HG02885 (cell line): ENCODE measurements at regions not wholly inside any gene's neighbourhood (a gene's known extent, or its start where the extent isn't known, plus 50 kb on each side); places are given as distances from the start of the nearest gene placed in this dataset.
"Not testable (repeated sequence)": the region's sequence is repeated elsewhere in the genome, so short reads cannot be mapped to it uniquely, and the experiment has no call there.

ENCODE experiments used
- ATAC-seq: cut with Tn5 transposase; IDR thresholded peaks from one replicate; pipeline ENCODE4 v1.9.1; 2021; ENCODE audit warnings: mild to moderate bottlenecking; ENCODE audit not compliant: unreplicated experiment, poor library complexity

DNA sequence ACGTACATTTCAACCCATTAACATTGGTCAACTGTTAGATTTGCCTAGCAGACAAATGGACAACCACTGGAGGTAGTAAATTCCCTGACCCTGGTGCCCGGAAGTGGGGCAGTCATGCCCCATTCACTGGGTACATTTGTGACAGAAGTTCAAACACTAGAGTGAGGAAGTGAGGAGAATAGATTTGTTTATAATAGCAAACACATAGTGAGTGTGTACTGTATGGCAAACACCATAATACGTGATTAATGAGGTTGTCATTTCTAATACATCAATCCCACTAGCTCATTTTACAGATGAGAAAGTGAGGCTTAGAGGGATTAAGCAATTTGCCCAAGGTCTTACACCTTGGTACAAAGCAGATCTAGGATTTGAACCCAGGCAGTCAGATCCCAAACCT, 181.9 kb upstream of the MKLN1 start:
- no peak for ATAC-seq

DNA sequence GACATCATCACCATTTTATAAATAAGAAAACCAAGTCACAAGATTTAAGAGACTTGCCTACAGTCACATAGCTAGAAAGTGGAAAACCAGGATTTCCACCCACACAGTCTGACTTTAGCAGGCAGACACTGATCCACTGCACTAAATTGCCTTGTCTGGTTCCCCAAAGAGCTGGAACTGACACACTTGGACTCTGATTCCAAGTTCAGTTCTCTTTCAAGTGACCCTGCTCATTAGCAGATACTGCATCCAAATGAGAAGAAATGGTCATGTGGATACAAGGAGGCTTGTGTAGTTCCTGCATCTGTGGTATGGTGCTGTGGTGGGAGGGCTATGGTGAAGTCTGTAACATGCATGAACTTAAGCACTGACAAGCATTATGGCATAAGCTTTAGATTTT, 180.1 kb upstream of the MKLN1 start:
- ATAC-seq, result no peak

DNA sequence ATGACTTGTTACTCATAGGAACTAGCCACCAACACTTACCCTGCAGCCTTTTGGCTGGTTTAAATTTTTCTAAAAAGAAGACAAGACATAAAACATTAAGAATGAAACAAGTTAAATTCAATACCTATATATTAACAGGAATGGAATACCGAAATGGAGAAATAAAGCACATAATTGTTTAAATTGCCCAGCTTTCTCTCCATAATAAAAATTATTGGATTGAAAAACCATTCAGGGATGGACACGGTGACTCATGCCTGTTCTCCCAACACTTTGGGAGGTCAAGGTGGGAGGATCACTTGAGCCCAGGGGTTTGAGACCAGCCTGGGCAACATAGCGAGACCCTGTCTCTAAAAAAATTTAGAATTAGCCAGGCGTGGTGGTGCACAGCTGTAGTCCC, 179.4 kb upstream of the MKLN1 start:
- ATAC-seq, result no peak

DNA sequence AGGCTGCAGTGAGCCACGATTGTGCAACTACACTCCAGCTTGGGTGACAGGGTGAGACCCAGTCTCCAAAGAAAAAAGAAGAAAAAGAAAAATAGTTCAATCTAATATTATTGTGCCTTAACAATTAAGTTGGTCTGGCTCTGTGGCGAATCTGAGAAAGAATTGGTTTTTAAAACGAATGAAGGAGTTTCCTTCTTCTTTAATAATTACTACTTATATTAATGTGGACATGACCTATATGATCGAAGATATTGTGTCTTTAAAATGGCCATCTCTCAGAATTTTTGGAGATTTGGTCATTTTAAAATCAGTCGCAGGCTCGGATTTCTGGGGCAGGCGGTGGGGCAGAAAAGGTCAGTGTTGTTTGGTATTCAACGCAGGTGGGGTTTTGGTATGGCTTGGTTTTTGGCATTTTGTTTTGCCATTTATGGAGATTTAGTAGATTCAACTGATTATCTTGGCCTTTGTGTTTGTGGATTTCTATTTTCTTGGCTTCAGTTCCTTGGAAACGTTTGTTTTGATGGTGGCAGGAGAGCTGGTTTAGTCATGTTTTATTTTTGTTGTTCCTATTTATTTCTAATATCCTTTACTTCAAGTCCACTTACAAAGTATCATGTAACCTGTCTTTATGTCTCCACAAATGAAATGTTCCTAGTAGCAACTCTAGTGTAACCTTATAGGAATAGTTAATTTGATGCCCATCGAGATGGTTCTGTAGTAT, 178.8 kb upstream of the MKLN1 start:
- ATAC-seq, result no peak

DNA sequence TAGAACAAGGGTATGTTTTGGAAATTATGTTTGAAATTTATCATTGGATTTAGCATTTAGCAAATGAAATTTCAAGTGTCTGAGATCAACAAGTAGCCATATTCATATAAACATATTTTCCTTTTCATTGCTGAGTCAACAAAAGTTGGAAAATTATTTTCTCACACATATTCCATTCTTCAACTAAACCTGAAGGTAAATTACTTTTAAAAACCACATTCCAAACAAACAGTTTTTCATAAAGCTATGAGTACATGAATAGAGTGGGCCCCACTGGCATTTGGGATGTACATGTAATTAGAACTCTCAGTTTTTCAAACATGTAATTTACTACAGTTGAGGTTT, 178.3 kb upstream of the MKLN1 start:
- no peak for ATAC-seq

DNA sequence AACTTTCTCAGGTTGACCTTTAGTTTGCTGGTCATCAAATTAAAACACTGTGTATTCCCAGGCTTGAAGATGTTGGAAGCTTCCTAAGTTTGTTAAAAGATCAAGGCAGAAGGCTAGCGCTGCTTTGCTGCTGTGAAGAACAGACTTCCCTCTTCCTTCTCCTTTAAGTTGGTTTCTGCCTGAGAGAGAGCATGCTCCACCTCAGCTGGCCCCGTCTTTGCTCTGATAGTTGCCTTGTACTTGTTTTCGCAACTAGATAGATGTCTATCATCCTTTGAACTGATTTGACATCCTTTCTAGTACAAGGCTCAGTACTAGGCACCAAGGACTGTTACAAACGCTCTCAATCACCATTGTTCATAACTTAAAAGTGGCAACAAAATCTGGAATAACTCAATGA, 177.8 kb upstream of the MKLN1 start:
- ATAC-seq, result no peak

DNA sequence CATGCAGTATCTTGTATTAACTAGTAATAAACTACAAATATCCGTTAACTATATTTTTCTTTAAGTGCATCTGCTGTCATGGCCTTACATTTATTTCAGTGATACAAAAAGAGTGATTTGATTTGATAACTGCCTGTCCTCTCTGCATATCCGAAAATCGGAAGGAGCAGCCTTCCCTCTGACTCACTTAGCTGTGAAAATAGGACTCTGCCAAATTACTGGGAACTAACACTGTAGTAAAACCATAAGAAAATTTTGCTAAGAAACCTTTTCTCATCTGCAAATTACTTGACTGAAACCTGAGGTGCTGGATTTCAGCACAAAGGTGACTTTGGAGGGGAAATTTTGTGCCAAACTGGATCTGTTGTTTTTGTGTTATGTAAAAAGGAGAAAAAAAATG, 176.6 kb upstream of the MKLN1 start:
- no peak for ATAC-seq

DNA sequence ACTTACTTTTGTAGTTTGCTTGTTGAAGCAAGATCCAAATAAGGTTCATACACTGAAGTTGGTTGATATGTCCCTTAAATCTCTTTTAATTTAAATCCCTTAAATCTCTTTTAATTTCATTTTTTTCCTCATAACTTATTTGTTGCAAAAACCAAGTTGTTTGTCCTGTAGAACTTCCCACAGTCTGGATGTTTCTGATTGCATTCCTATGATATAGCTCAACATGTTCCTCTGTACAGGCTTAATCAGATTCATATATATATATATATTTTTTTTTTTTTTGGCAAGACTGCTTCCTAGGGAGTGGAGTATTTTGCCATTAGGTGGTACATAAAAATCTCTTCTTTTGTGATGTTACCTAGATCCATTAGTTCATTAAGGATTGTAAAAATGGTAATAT, 174.9 kb upstream of the MKLN1 start:
- ATAC-seq, result no peak

DNA sequence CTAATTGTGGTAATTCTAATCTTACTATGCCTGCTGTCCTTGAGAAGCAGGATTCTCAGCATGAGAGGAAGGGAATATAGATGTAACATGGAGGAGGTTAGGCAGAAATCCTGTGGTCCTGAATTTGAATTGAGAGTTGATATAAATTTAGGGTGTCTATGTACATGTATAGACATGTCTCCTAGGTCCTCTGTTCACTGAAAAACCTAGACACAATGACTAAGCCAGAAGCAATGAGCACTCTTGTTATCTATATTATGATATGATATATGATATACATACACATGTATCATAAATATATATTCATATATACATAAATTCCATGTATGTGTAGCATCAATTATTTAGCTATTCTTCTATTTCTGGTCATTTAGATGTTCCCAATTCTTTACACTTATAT, 173.3 kb upstream of the MKLN1 start:
- ATAC-seq, result no peak

DNA sequence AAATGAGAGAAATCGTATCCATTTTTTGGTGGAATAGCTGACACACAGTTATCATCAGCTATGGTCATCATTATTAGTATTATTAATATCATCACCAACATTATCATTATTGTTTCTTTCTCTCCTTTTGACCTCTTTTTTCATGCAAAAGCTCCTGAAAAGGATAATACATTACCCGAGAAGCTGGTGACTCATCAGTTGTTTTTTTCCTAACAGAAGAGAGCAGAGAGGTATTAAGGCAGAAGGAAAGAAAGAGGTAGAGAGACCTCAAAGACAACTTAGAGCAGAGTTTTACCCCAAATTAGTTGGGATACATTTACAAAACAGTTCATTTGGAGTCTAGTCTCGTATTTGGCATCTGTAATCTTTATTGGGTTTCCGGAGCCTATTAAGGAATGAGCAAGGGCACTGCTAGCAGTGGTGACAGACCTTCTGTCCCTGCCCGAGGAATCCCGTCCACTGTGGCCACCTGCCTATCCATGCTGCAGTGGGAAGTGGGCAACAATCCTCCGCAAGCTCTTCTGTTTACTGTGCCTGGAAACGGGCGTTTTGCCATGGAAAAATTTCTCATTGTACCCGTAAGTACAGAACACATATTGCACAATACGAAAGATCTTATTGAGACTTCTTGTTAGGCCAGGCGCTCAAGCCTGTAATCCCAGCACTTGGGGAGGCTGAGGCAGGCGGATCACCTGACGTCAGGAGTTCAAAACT, 170.0 kb upstream of the MKLN1 start:
- no peak for ATAC-seq

DNA sequence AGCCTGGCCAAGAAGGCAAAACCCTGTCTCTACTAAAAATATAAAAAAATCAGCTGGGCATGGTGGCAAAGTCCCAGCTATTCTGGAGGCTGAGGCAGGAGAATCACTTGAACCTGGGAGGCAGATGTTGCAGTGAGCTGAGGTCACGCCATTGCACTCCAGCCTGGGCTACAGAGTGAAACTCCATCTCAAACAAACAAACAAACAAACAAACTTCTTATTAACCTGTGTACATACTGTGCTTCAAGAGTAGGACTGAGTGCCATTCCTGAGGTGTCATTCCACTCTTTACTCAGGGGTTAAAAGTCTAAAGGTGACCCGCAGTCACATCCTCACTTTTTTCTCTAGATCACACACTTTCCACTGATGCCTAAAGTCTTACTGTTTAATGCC, 169.4 kb upstream of the MKLN1 start:
- ATAC-seq, result not testable (repeated sequence)

DNA sequence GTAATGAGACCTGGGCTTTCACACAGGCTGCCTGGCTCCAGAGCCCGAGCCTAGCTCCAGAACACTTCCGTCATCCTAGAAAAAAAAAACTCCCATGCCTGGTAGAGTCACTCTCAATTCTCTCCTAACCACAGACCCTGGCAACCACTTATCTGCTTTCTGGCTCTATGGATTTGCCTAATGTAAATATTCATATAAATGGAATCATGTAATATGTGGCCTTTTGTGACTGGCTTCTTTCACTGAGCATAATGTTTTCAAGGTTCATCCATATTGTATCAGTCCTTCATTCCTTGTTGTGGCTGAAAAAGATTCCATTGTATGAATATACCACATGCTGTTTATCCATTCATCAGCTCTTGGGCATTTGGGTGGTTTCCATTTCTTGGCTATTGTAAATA, 167.7 kb upstream of the MKLN1 start:
- ATAC-seq, result no peak

DNA sequence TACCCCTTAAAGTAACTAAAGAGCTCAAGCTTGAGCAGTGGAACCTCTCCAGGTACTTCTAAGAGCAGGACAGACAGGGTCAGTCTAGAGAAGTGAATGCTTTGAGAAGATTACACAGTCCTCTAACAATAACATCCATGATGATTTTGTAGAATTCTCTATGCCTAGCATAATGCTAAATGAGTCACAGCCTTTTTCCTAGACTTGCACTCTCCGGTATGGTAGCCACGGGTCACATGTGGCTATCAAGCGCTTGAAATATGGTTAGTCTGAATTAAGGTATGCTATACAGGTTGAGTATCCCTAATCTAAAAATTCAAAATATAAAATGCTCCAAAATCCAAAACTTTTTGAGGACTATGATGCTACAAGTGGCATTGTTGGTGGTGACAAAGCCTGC, 166.6 kb upstream of the MKLN1 start:
- no peak for ATAC-seq

DNA sequence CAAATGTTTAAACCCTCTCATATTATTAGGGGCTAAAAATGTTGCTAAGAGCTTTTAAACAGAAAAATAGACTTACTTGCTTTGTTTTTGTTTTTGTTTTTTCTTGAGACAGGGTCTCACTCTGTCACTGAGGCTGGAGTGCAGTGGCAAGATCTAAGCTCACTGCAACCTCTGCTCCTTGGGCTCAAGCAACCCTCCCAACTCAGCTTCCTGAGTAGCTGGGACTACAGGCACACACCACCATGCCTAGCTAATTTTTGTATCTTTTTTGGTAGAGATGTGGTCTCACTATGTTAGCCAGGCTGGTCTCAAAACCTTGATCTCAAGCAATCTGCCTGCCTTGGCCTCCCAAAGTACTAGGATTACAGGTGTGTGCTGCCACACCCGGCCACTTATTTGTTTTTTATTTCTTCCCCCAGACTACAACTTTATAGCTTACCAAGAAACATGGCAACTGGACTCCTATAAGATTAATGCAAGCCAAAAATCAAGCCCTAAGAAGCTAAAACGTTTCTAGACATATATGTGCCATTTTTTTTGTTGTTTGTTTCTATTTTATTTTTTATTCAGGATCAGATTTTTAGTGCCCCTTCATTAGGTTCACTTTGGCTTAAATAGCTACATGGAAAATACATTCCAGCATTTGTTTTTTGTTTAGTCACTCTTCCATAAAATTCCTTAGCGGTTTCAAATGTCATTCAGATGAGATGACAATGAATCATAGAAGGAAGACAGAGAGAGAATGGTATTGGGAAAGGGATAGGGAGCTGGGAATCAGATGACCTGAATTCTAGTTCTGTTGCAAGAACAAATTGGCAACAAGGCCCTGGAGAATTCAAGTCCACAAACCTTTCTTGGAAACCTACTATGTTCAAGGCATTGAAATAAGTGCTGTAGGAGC, 163.4 kb upstream of the MKLN1 start:
- no peak for ATAC-seq

DNA sequence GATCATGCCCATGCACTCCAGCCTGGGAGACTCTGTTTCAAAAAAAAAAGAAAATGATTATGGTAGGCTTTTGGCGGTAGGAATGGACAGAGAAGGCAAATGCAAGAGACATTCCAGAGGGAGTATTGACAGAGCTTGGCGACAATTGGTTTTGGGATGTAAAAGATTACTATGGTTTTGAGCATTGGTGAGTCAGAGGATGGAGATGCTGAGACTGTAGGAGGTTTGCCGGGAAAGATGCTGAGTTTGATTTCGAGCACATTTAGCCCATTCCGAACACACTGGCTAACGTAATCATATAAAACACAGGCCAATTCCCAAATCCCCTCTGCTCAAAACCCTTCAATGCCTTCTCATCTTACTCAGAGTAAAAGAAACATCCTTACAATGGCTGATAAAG, 161.6 kb upstream of the MKLN1 start:
- no peak for ATAC-seq

DNA sequence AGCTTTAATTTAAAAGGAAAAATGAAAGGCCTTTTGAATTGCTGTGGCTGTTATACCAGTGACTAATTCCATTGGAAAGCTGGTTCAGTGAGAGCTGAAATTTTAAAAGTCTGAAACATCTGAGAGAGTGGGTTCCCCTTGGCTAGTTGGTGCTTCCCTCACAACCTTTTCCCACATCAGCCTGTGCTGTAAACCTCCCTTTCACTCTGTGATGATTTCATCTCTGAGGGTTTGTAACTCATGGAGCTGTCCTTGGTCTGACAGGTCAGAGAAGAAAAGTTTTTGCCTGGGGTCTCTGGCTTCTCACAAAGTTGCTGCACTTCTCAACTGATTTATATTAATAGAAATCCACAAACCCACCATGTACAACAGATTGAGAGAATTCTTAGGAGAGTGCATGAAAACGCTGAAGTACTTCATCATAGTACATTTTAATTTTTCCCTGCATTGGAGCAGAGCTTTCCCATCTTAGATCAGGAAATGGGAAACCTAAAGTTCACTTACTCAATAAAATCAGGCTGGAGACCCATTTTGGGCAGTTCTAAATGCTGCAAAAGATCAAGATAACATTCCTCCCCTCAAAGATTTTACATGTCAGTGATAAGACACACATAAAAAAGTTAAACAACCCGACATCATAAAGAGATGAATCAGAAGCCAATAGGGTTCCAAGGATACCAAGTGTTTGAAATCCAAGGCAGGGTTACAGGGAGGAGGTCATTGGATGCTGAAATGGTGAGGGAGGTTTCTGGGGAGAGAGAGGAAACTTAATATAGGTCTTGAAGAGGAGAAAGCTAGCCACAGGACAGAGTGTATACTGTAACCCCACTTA, 157.0 kb upstream of the MKLN1 start:
- ATAC-seq, result no peak

DNA sequence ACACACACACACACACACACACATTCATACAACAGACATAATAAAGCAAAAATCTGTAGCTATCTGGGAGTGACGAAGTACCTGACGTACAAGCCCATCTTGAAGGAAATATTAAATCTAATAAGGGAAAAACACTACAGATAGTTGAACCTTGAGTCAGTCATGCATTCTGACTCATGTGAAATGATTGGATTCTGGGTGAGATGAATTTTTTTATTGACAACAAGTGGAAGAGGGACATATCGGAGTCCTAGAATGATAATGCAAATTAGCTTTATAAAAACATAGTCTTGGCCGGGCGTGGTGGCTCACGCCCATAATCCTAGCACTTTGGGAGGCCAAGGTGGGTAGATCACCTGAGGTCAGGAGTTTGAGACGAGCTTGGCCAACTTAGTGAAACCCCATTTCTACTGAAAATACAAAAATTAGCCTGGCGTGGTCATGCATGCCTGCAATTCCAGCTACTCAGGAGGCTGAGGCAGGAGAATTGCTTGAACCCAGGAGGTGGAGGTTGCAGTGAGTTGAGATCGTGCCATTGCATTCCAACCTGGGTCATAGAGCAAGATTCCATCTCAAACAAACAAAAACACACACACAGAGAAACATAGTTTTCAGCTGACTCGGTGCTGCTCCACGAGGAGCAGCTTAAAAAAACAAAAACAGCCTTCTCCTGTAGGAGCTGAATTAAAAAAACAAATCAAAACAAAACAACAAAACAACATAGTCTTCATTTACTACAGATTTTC, 154.4 kb upstream of the MKLN1 start:
- no peak for ATAC-seq

DNA sequence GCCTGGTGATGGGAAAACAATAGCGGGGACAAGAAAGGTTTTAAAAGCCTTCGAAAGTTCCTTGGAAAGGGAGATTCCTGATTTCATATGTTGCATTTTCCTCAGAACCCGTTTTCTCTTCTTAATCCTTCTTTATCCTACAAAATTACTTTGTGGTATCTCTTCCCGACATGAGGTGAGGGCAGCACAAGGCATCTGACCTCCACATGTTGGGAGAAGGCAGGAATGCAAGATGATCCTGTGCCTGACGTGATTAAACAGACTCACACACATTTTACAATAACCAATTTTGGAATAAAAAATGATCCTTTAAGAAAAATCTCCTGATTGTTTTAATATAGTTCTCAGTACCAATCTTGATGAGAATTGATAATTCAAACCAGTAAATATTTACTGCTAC, 153.3 kb upstream of the MKLN1 start:
- ATAC-seq, result no peak

DNA sequence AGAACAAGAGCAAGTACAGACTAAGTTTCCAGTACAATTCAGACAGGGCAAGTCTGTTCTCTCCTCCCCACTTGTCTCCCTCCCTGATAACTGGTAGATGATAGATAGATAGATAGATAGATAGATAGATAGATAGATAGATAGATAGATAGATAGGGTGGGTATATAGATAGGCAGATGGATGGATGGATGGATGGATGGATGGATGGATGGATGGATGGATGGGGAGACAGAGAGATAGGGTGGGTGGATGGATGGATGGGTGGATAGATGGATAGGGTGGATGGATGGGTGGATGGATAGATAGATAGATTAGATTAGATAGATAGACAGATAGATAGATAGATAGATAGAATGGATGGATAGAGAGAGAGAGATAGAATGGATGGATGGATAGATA, 152.8 kb upstream of the MKLN1 start:
- ATAC-seq, result no peak
